AG08396 (cell line): ENCODE measurements at regions not wholly inside any gene's neighbourhood (a gene's known extent, or its start where the extent isn't known, plus 50 kb on each side); places are given as distances from the start of the nearest gene placed in this dataset.
"Not testable (repeated sequence)": the region's sequence is repeated elsewhere in the genome, so short reads cannot be mapped to it uniquely, and the experiment has no call there.

Experiments used
- DNase-seq: peaks from one replicate; pipeline ENCODE4 v3.0.0; 2012; ENCODE audit warnings: low spot score, mixed read lengths

DNA sequence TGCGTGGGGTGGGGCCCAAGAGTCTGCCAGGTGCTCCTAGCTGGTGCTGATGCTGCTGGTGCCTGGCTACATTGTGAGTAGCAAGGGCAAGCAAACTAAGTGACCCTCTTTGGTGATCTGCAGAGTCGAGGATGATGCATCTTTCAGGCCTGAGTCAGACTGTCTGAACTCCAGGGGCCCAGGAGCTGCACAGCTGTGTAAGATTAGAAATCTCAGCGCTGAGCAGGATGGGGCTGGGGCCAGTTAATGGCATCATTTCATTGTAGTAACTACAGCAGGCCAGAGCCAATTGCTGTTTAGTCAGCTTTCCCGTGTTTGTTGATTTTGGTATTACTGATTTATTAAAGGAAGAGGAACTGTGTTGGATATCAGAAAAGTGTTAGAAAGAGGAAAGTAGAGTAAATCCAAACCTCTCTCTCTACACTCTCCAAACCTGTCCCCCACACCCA is 365.2 kb downstream of the PAX1 start:
- DNase-seq = no peak

DNA sequence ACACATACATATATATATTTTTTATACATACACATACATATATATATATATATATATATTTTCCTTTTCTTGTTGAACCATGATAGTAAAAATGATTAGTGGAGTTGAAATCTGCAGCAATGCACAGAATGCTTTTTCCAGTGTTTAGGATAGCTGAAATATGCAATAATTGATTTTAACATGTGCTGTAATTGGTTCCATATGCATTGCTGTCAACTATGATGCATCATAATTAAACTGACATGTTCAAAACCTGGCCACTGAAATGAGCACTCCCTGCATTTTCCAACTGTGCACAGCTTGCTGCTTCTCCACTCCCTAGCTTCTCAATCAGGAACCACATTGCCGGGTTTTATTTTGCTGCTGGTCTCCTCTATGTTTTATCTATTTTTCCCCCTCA is 358.3 kb downstream of the PAX1 start:
- no peak for DNase-seq

DNA sequence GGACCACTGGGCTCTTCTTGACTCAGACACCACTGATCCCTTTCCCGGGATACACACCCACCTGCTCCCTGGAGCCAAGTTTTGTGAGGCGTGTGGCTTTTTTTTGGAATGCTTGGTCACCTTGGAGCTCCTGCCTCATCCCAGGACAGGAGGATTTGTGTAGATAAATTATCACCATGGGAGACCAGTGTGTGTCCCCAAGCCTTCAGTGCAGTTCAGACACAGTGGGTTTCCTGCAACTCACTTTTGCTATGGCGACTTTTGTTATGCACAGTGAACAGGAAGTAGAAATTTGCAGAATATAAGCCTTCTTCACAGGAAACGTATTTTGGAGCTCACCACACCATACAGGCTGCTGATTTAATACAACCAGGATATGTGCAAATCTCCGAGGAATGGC is 357.4 kb downstream of the PAX1 start:
- DNase-seq = no peak

GRCh38 chr20:22060610-22061009 is 355.1 kb downstream of the PAX1 start:
- DNase-seq = no peak

DNA sequence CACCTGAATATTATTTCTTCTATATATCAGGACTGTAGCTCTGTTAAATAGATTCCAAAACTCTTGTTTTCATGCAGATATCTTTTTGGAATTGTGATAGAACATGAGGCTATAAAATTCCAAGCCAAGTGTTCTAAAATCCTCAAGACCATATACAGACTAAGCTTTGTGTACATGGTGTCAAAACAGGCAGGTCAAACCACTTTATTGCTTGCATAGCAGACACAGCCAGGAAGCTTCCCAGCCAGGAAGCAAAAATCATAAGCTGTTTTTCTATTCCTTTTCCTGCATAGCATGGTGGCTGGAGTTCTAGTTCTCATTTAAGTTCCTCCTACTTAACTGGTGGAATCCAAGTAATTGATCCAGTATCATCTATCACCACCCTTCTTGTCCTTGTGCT is 353.3 kb downstream of the PAX1 start:
- no peak for DNase-seq

DNA sequence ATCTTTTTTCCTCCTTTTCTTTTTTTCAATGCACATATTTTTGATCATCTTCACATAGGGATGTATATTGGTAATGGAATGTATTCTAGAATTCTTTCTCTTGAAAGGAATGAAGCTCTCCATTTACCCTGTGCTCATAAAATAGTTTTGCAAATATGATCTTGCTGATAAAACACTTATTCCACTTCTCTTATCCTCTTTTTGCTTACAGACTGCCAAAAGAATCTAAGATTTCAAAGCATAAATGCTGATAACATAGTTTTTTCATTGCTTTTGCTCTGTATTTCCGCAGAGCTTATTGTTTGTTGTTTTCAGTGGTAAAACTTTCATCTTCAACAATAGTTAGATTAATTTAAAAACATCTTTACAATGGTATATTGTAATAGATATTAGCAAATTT is 350.5 kb downstream of the PAX1 start:
- no peak for DNase-seq

DNA sequence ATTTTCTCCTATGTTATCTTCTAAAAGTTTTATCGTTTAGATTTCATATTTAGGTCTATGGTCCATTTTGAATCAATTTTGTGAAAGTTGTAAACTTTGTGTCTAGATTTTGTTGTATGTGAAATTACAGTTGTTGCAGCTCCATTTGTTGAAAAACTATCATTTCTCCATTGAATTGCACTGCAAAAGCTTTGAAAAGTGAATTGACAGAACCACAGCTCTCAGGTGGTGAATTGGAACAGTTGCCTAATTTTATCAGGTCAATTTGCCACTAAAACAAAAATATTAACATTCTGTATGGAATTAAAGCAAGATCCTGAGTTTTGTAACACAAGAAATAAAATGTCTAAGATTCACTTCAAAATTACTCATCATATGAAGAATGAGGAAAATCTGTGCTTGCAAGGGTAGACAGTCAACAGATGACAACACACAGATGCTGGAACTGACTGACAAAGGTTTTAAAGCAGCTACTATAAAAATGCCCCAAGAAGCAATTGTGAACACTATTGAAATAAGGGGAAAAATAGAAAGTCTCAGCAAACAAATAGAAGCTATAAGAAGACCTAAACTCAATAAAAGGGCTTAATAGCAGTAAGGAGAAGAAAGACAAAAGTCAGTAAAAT is 346.7 kb downstream of the PAX1 start:
- DNase-seq = no peak

DNA sequence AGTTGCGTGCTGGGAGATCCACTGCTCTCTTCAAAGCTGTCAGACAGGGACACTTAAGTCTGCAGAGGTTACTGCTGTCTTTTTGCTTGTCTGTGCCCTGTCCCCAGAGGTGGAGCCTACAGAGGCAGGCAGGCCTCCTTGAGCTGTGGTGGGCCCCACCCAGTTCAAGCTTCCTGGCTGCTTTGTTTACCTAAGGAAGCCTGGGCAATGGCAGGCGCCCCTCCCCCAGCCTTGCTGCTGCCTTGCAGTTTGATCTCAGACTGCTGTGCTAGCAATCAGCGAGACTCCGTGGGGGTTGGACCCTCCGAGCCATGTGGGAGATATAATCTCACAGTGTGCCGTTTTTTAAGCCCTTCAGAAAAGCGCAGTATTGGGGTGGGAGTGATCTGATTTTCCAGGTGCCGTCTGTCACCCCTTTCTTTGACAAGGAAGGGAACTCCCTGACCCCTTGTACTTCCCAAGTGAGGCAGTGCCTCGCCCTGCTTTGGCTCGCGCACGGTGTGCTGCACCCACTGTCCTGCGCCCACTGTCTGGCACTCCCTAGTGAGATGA is 340.6 kb downstream of the PAX1 start:
- not testable (repeated sequence) for DNase-seq

DNA sequence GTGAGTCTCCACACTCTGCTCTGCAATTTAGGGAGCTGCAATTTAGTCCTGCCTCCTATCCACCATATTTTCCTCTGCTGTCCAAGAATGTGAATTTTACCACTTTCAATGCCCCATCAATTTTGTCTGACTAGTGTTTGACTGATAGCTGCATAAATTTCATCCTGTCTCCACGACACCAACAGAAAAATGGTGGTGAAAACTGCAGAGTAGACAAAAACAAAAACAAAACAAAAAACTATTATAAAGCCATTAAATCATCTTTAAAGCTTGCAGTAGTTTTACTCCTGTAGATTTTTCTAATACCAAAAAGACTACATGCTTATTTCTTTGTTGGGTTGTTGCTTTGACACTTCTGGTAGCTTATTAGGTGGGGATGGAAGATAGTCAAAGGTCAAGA is 322.0 kb downstream of the PAX1 start:
- no peak for DNase-seq

GRCh38 chr20:22020201-22020600 is 314.7 kb downstream of the PAX1 start:
- no peak for DNase-seq

- DNase-seq = no peak
These were observed 303.0 kb downstream of the PAX1 start for GRCh38 chr20:22008456-22008855.

GRCh38 chr20:22006306-22006705 is 300.8 kb downstream of the PAX1 start:
- DNase-seq = no peak

- DNase-seq = no peak
These were observed 300.1 kb downstream of the PAX1 start for GRCh38 chr20:22005535-22005934.

DNA sequence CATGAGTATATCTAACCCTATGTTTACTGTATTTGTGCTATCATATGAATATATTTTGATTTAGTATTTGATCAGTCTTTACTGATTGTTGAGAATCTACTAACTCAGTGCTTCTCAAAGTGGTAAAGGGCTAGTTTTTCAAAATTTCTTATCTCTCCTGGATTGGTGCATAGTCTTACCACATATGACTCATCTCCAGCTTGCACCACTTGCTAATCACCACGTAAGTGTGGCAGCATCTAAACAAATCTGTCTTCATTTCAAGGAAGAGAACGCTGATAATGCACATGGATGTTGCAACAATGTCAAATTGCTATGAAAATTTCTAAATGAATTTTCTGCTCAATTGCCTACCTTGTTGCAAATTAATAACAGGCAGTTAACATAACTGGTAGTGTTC is 299.5 kb downstream of the PAX1 start:
- no peak for DNase-seq

- no peak for DNase-seq
These were observed 298.2 kb downstream of the PAX1 start for GRCh38 chr20:22003680-22004079.

DNA sequence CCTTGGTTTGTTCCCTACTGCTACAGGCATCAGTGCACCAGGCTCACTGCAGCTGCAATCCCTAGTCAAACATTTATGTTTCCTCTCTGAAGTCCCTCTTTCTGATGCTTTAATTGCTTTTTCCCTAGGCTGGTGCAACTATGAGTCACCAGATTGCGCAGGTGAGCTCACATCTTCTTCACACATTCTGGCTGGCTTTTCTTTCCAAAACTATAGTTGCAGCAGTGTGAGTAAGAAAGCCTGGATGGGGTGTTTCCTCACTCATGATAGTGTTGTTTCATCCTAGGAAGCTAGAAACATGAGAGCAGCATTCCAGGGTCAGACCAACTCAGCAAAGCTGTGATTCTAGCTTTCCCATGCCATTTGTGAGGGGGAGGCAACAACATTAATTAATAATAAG is 296.4 kb downstream of the PAX1 start:
- no peak for DNase-seq

GRCh38 chr20:21995461-21995860 is 290.0 kb downstream of the PAX1 start:
- DNase-seq = no peak

- no peak for DNase-seq
These were observed 288.7 kb downstream of the PAX1 start for GRCh38 chr20:21994203-21994602.

DNA sequence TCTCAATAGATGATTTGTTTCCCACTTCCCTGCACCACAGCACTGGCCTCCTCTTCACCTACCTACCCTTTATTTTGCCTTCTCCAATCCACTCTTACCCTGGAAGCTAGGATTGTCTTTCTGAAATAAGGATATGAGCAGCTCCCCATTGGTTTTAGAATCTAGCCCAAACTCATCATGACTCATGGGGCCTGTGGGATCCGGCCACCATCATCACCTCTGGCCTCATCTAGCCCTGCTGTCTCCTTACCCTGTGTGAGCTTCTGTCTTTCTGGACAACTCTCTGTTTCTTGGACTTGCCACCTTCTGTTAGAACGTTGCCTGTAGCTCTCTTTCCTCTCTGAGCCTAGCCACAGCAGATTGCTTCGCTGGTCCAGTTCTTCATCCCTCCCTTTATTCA is 277.1 kb downstream of the PAX1 start:
- no peak for DNase-seq

DNA sequence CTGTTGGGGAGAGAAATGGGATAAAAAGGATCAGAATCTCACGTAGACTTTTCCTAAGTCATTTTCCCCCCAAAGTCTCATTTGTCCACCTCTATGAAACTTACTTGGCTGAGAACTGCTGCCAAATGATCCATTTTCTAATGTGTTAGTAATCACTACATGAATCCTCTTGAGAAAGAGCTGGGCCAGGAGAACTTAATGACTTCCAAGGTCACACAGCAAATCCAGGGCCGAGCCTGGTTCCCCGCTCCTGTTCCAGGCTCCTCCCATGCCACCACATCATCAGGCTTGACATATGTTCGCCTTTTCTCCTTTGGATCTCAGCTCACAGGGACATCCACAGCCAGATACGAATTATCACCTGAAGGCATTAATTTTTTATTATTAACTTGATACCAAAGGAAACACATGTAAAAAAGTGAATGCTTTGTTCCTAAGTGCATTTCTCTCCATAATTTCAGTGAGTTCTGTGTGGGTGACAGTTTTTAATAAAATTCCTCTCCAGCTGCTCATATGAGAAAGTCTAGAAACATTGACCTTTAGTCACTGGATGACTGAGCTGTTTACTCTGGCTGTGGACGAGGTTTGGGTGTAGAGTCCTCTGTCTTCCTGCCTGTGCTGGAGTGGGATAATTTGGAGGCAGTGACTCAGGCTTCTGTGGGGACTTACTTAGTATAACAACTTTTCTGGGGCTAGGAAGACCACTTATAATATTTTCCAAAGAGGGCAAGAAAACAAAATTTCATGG is 276.3 kb downstream of the PAX1 start:
- no peak for DNase-seq

- DNase-seq = no peak
These were observed 275.7 kb downstream of the PAX1 start for GRCh38 chr20:21981179-21981578.

- no peak for DNase-seq
These were observed 266.0 kb downstream of the PAX1 start for GRCh38 chr20:21971436-21971835.

DNA sequence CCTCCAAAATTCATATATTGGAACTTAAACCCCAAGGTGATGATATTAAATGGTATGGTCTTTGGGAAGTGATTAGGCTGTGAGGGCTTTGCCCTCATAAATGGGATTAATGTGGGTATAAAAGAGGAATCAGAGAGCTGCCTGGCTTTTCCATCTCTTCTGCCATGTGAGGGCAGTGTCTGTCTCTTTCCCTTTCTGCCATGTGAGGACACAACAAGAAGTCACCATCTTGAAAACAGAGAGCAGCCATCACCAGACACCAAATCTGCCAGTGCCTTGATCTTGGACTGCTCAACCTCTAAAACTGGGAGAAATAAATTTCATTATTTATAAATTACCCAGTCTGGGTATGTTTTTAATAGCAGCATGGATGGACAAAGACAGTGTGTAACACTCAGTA is 263.0 kb downstream of the PAX1 start:
- no peak for DNase-seq

- DNase-seq = no peak
These were observed 262.0 kb downstream of the PAX1 start for GRCh38 chr20:21967481-21967880.
